ENCODE measurements at regions not wholly inside any gene's neighbourhood (a gene's known extent, or its start where the extent isn't known, plus 50 kb on each side); places are given as distances from the start of the nearest gene placed in this dataset.
A peak's percentile ranks its signal among the peaks of the same experiment; 100 is the strongest.

GRCh38 chr13:82657471-82657870, 1224.8 kb downstream of the SLITRK1 start (continued):
- TF ChIP-seq CEBPB (IDR thresholded peaks at IDR 0.05; ENCODE audit: borderline replicate concordance in 1 of 2, low read depth in 2 of 2, low read length in 2 of 2) (no peak), SMAD1 (IDR thresholded peaks at IDR 0.05; ENCODE audit: low read depth, partially characterized antibody) (no peak)

GRCh38 chr13:82654861-82655855, 1227.1 kb downstream of the SLITRK1 start:
- Histone ChIP-seq H2AFZ (ENCODE audit: control insufficient read depth, low read depth, low read length) (no peak overlapping the region), H3K36me3 (ENCODE audit: control insufficient read depth in 2 of 2, insufficient read depth in 2 of 2, low read length in 1 of 2) (no peaks in the 10 kb centered on the region), H3K27me3 (replicated peaks in 1 of 2; ENCODE audit: control insufficient read depth in 2 of 2, insufficient read depth in 2 of 2, low read length in 1 of 2) (no peaks in the 10 kb centered on the region), H3K4me2 (ENCODE audit: control insufficient read depth, insufficient read depth) (no peak overlapping the region), H3K9ac (ENCODE audit: control insufficient read depth, insufficient read depth, low read length) (no peak overlapping the region), H3K27ac (ENCODE audit: control insufficient read depth, insufficient read depth) (no peak overlapping the region), H4K20me1 (ENCODE audit: control insufficient read depth, insufficient read depth) (no peaks in the 10 kb centered on the region), H3K9me3 (replicated peaks; ENCODE audit: control insufficient read depth, insufficient read depth, low read length) (no peaks in the 10 kb centered on the region), H3K4me1 (ENCODE audit: control insufficient read depth, insufficient read depth, low read length) (no peaks in the 10 kb centered on the region), H3K4me3 (no peak overlapping the region), H3K79me2 (ENCODE audit: control insufficient read depth, insufficient read depth, low read length) (no peaks in the 10 kb centered on the region)
- 45% methylated on average over 16 of the region's 16 CpGs for WGBS (ENCODE audit: insufficient coverage, insufficient replicate concordance, low lambda C conversion rate, missing lambda C conversion rate)
- ChIA-PET RAD21 (ENCODE audit: unreplicated experiment) (no interaction called here), SMC1A (ENCODE audit: uncharacterized antibody, unreplicated experiment) (interaction anchor here (0.6 kb wide), 1 partner anchor 92 kb away, joined by 3 read pairs; no protein-coding TSS in a partner anchor), POLR2A (no interaction called here), CTCF (no interaction called here)
- peak; percentile 40 for ATAC-seq
- in situ Hi-C loops (cut with MboI) = no loop called here
- DNase-seq (ENCODE audit: low read depth, low spot score) = no peak
- intact Hi-C loops (cut with micrococcal nuclease; ENCODE audit: unreplicated experiment) = no loop called here
- no TSS peak for BruUV-seq (replicated peaks)
- FAIRE-seq = no peak
- TF ChIP-seq SMC3 (IDR thresholded peaks at IDR 0.05; ENCODE audit: borderline replicate concordance, low read length) (no peak), CUX1 (IDR thresholded peaks at IDR 0.05; ENCODE audit: insufficient replicate concordance, low read depth, low read length) (no peak), NFIC (IDR thresholded peaks at IDR 0.05; ENCODE audit: low read depth, low read length) (no peak), SKIL (IDR thresholded peaks at IDR 0.05; ENCODE audit: low read depth, poor library complexity, severe bottlenecking) (no peak), HDAC2 (IDR thresholded peaks at IDR 0.05) (no peak), BCLAF1 (IDR thresholded peaks at IDR 0.05) (no peak), CBX5 (IDR thresholded peaks at IDR 0.05; ENCODE audit: low read depth) (no peak), BRCA1 (IDR thresholded peaks at IDR 0.05; ENCODE audit: low read depth, low read length) (no peak), TCF7 (IDR thresholded peaks at IDR 0.05; ENCODE audit: borderline replicate concordance) (no peak)

Data from GM12878 (cell line).